C4-2B (cell line): ENCODE measurements at regions not wholly inside any gene's neighbourhood (a gene's known extent, or its start where the extent isn't known, plus 50 kb on each side); places are given as distances from the start of the nearest gene placed in this dataset.

Experiments used
- ZFX ChIP-seq: fragments of 450-650 bp; IDR thresholded peaks from 2 replicates; pipeline ENCODE4 v1.6.1; 2017
- TF ChIP-seq, protein P1 (sequence below): fragments of 450-650 bp; conservative IDR thresholded peaks from 2 replicates; pipeline ENCODE4 v1.5.1; 2017; ENCODE audit warnings: mild to moderate bottlenecking

GRCh38 chr3:164658125-164658524 is 420.2 kb downstream of the SI start:
- TF ChIP-seq, protein P1, sequence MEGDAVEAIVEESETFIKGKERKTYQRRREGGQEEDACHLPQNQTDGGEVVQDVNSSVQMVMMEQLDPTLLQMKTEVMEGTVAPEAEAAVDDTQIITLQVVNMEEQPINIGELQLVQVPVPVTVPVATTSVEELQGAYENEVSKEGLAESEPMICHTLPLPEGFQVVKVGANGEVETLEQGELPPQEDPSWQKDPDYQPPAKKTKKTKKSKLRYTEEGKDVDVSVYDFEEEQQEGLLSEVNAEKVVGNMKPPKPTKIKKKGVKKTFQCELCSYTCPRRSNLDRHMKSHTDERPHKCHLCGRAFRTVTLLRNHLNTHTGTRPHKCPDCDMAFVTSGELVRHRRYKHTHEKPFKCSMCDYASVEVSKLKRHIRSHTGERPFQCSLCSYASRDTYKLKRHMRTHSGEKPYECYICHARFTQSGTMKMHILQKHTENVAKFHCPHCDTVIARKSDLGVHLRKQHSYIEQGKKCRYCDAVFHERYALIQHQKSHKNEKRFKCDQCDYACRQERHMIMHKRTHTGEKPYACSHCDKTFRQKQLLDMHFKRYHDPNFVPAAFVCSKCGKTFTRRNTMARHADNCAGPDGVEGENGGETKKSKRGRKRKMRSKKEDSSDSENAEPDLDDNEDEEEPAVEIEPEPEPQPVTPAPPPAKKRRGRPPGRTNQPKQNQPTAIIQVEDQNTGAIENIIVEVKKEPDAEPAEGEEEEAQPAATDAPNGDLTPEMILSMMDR = no peak
- no peak for TF ChIP-seq ZFX
